GM18505 (cell line): ENCODE measurements at regions not wholly inside any gene's neighbourhood (a gene's known extent, or its start where the extent isn't known, plus 50 kb on each side); places are given as distances from the start of the nearest gene placed in this dataset.
"Not testable (repeated sequence)": the region's sequence is repeated elsewhere in the genome, so short reads cannot be mapped to it uniquely, and the experiment has no call there.

ENCODE experiments used
- ATAC-seq: cut with Tn5 transposase; IDR thresholded peaks from one replicate; pipeline ENCODE4 v1.9.1; 2021; ENCODE audit not compliant: unreplicated experiment
- POLR2A ChIP-seq: IDR thresholded peaks from 4 replicates; pipeline ENCODE4 v1.6.1; 2011; ENCODE audit warnings: borderline replicate concordance; ENCODE audit not compliant: insufficient read depth, insufficient read length; ENCODE audit errors: extremely low read depth

GRCh38 chr12:131507094-131507493 lies 203.8 kb upstream of the SFSWAP start:
- no peak for TF ChIP-seq POLR2A
- no peak for ATAC-seq

GRCh38 chr12:131507881-131508280 lies 203.0 kb upstream of the SFSWAP start:
- no peak for ATAC-seq
- no peak for TF ChIP-seq POLR2A

DNA sequence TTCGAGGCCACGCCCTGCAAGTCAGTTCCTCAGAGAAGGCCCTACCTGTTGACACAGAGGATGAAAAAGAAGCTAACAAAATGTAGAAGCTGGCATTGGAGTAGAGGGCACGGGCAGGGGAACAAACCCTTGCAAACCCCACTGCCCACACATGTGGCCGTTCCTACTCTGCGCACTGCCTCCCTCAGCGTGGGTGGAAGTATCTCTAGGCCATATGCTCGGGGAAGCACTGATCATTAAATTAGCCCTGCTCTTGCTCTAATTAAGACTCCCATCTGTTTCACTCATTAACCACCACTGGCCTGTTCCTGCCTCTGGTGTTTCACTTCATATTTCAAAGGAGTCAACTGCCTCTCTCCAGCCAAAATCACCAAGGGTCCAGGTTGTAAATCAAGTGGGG lies 201.2 kb upstream of the SFSWAP start:
- TF ChIP-seq POLR2A = no peak
- no peak for ATAC-seq

GRCh38 chr12:131510431-131510830 lies 200.5 kb upstream of the SFSWAP start:
- ATAC-seq = no peak
- TF ChIP-seq POLR2A = no peak

GRCh38 chr12:131511391-131511802 lies 199.5 kb upstream of the SFSWAP start:
- peak; percentile 82 for TF ChIP-seq POLR2A
- ATAC-seq = peak; percentile 95

GRCh38 chr12:131511803-131512561 lies 198.9 kb upstream of the SFSWAP start:
- ATAC-seq = peak; percentile 26
- TF ChIP-seq POLR2A = no peak

DNA sequence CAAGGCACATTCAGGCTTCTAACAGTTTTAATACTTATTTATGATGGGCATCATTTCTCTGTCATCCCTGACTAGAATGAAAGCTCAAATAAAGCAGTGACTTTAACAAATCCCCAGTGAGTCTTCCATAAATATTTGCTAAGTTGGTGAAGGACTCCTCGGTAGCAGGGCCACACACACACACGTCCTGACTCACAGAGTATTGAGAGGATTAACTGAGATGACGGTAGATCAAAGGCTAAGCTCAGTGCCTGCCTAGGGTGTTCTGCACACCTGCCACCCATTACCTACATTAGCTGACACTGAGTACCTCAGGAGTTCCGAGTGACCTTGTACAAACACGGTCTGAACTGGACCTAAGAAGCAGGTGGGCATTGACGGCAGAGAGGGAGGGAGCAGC lies 197.3 kb upstream of the SFSWAP start:
- ATAC-seq = no peak
- TF ChIP-seq POLR2A = no peak

DNA sequence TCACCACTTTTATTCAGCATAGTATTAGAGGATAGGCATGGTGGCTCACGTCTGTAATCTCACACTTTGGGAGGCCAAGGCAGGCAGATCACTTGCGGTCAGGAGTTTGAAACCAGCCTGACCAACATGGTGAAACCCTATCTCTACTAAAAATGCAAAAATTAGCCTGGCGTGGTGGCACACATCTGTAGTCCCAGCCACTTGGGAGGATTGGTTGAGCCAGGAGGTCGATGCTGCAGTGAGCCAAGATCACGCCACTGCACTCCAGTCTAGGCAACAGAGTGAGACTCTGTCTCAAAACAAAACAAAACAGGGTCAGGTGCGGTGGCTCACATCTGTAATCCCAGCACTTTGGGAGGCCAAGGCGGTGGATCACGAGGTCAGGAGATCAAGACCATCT lies 190.3 kb upstream of the SFSWAP start:
- ATAC-seq = not testable (repeated sequence)

GRCh38 chr12:131521326-131521725 lies 189.6 kb upstream of the SFSWAP start:
- ATAC-seq = no peak
- TF ChIP-seq POLR2A = no peak

DNA sequence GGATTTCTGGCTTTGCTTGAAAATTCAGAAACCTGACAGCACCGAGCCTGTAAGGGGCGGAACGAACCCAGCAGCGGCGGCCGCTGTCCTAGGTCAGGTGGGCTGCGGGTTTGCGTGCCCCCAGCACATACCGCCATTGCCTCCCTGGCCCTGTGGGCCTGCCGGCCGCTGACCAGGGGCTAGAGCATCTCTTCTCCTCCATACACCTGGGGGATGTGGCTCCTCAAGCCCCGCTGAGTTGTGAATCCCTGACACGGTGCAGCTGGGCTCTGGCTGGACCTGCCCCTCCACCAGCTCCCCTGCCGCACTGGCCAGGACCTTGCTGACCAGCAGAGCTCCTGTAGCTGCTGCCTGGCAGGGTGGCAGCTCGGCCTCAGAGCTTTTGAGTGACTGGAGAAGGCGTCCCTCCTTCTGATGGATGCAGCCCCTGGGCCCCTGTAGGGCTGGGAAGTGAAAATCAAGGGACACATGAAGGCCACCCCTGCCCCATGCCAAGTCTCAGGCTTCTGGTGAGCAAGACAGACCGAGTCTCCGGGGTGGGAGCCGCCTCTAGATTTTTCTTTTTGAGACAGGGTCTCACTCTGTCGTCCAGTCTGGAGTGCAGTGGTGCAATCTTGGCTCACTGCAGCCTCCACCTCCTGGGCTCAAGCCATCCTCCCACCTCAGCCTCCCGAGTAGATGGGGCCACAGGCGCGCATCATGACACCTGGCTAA lies 184.9 kb upstream of the SFSWAP start:
- no peak for ATAC-seq
- TF ChIP-seq POLR2A = no peak

GRCh38 chr12:131527092-131527491 lies 183.8 kb upstream of the SFSWAP start:
- no peak for ATAC-seq
- TF ChIP-seq POLR2A = no peak

DNA sequence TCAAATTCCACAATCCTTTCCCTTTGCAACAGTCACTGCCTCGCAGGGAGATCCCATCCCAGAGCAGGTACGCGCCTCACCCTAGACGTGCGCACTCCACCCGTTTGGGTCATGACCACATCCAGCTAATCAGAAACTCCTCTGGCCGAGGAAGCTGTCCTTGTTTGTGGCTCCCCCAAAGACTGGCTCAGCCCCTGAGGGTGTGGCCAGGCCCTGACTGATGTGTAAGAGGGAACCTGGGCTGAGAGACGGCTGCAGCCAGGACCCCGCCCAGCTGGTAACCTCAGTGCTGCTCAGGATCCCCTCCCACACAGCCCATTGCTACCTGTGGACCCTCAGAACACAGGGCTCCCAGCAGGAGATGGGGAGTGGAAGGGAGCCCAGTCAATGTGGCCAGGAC lies 183.2 kb upstream of the SFSWAP start:
- ATAC-seq = no peak

DNA sequence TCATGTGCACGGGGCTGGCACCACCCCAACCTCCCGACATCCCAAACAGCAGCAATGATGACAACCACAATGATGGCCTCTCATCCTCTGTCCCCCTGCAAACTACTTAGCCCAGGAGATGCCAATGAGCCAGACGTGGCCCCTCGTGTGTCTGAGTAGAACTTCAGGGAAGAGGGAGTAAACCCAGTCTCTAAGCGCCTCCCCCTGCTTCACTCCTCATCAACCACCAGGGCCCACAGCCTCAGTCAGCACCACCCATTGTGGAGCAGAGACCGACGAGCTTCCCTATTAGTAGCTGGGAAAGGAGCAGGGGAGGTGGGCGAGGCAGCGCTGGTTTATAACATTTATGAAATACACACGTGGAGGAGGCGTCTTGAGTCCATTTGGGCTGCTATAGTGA lies 182.7 kb upstream of the SFSWAP start:
- TF ChIP-seq POLR2A = no peak
- no peak for ATAC-seq

More for the DNA sequence above, 183.2 kb upstream of the SFSWAP start:
- TF ChIP-seq POLR2A = no peak

DNA sequence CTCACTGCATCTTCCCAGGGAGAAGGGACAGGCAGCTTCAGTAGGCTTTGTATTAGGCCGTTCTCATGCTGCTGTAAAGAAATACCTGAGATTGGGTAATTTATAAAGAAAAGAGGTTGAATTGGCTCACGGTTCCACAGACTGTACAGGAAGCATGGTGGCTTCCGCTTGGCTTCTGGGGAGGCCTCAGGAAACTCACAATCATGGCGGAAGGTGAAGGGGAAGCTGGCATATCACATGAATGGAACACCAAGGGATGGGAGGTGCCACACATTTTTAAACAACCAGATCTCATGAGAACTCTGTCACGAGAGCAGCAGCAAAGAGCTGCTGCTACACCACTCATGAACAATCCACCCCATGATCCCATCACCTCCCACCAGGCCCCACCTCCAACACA lies 182.2 kb upstream of the SFSWAP start:
- no peak for ATAC-seq

More for the DNA sequence above, 182.2 kb upstream of the SFSWAP start:
- TF ChIP-seq POLR2A = no peak
